ENCODE measurements at regions not wholly inside any gene's neighbourhood (a gene's known extent, or its start where the extent isn't known, plus 50 kb on each side); places are given as distances from the start of the nearest gene placed in this dataset.

- TF ChIP-seq POLR2A (IDR thresholded peaks at IDR 0.05), result no peak
- TF ChIP-seq, protein P1, sequence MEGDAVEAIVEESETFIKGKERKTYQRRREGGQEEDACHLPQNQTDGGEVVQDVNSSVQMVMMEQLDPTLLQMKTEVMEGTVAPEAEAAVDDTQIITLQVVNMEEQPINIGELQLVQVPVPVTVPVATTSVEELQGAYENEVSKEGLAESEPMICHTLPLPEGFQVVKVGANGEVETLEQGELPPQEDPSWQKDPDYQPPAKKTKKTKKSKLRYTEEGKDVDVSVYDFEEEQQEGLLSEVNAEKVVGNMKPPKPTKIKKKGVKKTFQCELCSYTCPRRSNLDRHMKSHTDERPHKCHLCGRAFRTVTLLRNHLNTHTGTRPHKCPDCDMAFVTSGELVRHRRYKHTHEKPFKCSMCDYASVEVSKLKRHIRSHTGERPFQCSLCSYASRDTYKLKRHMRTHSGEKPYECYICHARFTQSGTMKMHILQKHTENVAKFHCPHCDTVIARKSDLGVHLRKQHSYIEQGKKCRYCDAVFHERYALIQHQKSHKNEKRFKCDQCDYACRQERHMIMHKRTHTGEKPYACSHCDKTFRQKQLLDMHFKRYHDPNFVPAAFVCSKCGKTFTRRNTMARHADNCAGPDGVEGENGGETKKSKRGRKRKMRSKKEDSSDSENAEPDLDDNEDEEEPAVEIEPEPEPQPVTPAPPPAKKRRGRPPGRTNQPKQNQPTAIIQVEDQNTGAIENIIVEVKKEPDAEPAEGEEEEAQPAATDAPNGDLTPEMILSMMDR (IDR thresholded peaks at IDR 0.05 in 4 of 5, conservative IDR thresholded peaks at IDR 0.05 in 1 of 5), result no peak
Observed at GRCh38 chr4:14264437-14264836, 636.9 kb upstream of the BOD1L1 start.

Data from gastrocnemius medialis (tissue), 4 donors.